Chondrocyte (in vitro differentiated cells): ENCODE measurements at regions not wholly inside any gene's neighbourhood (a gene's known extent, or its start where the extent isn't known, plus 50 kb on each side); places are given as distances from the start of the nearest gene placed in this dataset.

ENCODE experiments used
- DNase-seq: peaks from one replicate; pipeline ENCODE4 v3.0.0; 2021; ENCODE audit warnings: mixed read lengths, low spot score
- H3K27ac Mint-ChIP-seq: one replicate; pipeline ENCODE4 v1.8.0; 2021; ENCODE audit warnings: mild to moderate bottlenecking, moderate library complexity, mixed read lengths; ENCODE audit not compliant: unreplicated experiment
- H3K27me3 Mint-ChIP-seq: 2 replicates; pipeline ENCODE4 v1.8.0; 2021; ENCODE audit warnings: low read depth, mixed read lengths
- H3K36me3 Mint-ChIP-seq: 2 replicates; pipeline ENCODE4 v1.8.0; 2021; ENCODE audit warnings: low read depth, mixed read lengths
- H3K4me1 Mint-ChIP-seq: 2 replicates; pipeline ENCODE4 v1.8.0; 2021; ENCODE audit warnings: low read depth, mild to moderate bottlenecking, mixed read lengths
- H3K4me3 Mint-ChIP-seq: one replicate; pipeline ENCODE4 v1.8.0; 2021; ENCODE audit warnings: mild to moderate bottlenecking, moderate library complexity, mixed read lengths; ENCODE audit not compliant: unreplicated experiment
- H3K9me3 Mint-ChIP-seq: 2 replicates; pipeline ENCODE4 v1.8.0; 2021; ENCODE audit warnings: low read depth, mixed read lengths
- TF ChIP-seq, protein P1 (sequence below): fragments of 200-600 bp; sonication (generic); IDR thresholded peaks from 2 replicates; pipeline ENCODE4 v1.5.0; 2021; ENCODE audit warnings: antibody characterized with exemption, mild to moderate bottlenecking, moderate library complexity

DNA sequence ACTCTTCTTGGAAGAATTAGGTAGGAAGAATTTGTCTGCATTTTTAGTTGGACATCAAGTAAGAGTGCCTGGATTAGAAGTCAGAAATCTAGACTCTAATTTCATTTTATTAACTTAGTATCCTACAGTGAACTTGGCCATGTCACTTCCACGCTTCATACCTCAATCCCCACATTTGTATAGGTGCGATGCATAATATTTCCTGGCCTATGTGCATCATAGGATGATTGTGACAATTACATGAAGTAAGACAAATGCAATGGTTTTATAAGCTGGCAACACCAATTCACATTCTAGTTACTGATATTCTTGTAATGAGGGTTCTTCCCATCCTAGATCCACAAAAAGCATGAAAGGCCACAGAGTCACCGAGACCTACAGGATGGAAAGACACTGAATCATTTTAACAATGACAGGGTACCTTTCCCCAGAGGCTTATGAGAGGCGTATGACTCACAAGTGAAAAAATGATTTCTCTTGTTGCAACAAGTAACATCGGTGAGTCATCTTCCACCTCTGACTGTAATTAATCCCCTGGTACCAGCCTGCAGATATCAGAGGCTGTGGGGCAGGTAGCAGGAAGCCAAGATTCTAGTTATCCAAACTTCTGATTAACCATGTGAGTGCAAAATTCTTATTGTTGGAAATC is 56.0 kb upstream of the OR5AK2 start:
- no peak overlapping the region for H3K4me3 Mint-ChIP-seq
- peaks cover 3% of the 10 kb centered on the region for H3K9me3 Mint-ChIP-seq
- no peak overlapping the region for H3K27ac Mint-ChIP-seq
- no peaks in the 10 kb centered on the region for H3K36me3 Mint-ChIP-seq
- H3K27me3 Mint-ChIP-seq, result peaks cover 7% of the 10 kb centered on the region
- H3K4me1 Mint-ChIP-seq, result no peaks in the 10 kb centered on the region
- TF ChIP-seq, protein P1, sequence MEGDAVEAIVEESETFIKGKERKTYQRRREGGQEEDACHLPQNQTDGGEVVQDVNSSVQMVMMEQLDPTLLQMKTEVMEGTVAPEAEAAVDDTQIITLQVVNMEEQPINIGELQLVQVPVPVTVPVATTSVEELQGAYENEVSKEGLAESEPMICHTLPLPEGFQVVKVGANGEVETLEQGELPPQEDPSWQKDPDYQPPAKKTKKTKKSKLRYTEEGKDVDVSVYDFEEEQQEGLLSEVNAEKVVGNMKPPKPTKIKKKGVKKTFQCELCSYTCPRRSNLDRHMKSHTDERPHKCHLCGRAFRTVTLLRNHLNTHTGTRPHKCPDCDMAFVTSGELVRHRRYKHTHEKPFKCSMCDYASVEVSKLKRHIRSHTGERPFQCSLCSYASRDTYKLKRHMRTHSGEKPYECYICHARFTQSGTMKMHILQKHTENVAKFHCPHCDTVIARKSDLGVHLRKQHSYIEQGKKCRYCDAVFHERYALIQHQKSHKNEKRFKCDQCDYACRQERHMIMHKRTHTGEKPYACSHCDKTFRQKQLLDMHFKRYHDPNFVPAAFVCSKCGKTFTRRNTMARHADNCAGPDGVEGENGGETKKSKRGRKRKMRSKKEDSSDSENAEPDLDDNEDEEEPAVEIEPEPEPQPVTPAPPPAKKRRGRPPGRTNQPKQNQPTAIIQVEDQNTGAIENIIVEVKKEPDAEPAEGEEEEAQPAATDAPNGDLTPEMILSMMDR, result no peak
- DNase-seq, result no peak

DNA sequence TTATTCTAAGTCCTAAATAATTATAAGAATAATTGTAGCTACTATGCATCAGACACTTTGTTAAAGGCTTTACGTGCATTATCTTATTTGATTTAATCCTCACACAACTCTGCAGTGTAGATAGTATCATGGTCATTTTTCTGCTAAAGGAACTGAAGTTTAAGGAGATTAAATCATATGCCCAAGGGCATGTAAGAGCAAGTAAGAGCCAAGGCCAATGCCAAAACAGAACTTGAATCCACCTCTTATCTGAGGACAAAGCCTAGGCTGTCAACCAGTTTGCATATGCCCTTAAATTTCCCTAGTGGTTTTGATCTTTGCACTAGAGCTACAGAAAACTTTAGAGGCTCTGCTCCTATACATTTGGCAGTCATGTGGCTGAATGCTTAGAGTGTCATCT is 65.6 kb upstream of the OR5AK2 start:
- Mint-ChIP-seq H3K36me3 (no peaks in the 10 kb centered on the region), H3K9me3 (peaks cover 7% of the 10 kb centered on the region), H3K27ac (no peak overlapping the region), H3K27me3 (peaks cover 3% of the 10 kb centered on the region), H3K4me3 (no peak overlapping the region), H3K4me1 (no peaks in the 10 kb centered on the region)
- no peak for DNase-seq
- TF ChIP-seq, protein P1, result no peak

DNA sequence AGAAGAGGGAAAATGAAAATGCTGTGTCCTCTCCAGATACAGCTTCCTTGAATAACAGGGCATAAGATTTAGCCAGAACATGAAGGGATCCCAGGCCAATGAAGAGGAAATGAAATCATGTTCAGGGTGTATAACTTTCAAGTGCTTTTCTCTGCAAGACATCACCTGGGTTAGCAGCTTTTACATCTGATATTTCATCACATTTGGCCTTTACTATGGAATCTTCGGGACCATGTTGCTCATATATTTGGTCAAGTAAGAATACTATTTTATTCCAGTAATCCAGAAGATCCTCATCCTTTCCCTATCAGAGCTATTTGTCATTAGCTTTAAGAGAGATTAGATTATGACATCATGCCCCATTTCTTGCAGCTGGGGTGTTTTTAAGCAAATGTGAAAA is 66.3 kb upstream of the OR5AK2 start:
- peaks cover 7% of the 10 kb centered on the region for H3K9me3 Mint-ChIP-seq
- H3K4me3 Mint-ChIP-seq, result no peak overlapping the region
- no peaks in the 10 kb centered on the region for H3K36me3 Mint-ChIP-seq
- peaks cover 3% of the 10 kb centered on the region for H3K27me3 Mint-ChIP-seq
- TF ChIP-seq, protein P1, result no peak
- no peak for DNase-seq
- no peaks in the 10 kb centered on the region for H3K4me1 Mint-ChIP-seq
- no peak overlapping the region for H3K27ac Mint-ChIP-seq

DNA sequence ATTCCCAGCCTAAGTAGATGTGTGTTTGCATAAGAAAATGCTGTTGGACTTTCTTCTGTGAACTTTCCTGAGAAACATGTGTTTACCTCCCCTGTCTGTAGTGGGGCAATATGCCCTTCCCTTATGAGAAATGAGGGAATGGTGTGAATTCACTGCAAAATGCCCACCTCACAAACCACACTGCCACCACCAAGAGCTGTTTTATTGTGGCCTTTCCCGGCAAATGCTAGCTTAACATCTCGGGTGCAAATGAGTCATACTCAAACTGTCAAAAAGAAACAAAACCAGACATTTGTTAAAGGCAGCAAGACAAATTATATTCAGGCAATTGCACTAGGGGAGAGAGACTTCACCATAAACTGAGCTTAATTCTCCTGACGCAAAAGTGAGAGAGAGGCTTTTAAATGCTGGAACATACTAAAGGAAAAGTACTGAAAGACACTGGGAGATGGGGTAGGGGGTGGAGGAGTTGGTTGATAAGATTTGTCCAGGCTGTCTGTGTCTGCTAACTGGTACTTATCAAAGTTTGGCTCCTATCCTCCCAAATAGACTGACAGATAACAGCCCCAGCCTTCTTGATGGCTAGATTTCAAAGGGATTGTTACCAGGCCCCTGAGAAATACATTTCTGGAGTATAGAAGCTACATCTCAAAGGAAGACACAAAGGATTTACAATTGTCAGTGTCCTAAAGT is 70.9 kb upstream of the OR5AK2 start:
- Mint-ChIP-seq H3K27ac (no peak overlapping the region), H3K36me3 (no peaks in the 10 kb centered on the region), H3K4me1 (no peaks in the 10 kb centered on the region), H3K4me3 (no peak overlapping the region), H3K27me3 (no peaks in the 10 kb centered on the region), H3K9me3 (peaks cover 4% of the 10 kb centered on the region)
- TF ChIP-seq, protein P1, result no peak
- no peak for DNase-seq

DNA sequence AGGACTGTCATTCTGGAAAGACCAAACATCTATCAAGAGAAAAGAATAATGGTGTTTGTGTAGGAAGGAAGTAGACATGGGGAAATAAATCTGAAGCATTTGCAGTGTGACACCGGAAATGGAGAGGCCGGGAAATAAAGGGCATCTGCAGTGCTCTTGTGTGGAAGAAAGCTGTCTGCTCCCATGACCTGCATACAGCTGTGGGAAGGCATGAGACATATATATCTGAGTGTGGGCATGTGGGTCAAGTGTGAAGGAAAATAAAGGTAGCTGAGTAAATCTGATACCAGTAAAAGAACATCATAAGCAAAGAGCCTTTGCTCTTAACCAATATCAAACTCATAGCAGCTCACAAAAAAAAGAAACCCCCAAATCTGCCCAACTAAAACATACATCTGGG is 72.1 kb upstream of the OR5AK2 start:
- Mint-ChIP-seq H3K4me1 (no peaks in the 10 kb centered on the region), H3K36me3 (no peaks in the 10 kb centered on the region), H3K27me3 (no peaks in the 10 kb centered on the region), H3K4me3 (no peak overlapping the region), H3K9me3 (peaks cover 4% of the 10 kb centered on the region), H3K27ac (no peak overlapping the region)
- TF ChIP-seq, protein P1, result no peak
- DNase-seq, result no peak
